Transverse colon (tissue), 4 donors: ENCODE measurements at regions not wholly inside any gene's neighbourhood (a gene's known extent, or its start where the extent isn't known, plus 50 kb on each side); places are given as distances from the start of the nearest gene placed in this dataset.

Experiments
- CTCF ChIP-seq, 5 experiments: fragments of 200-600 bp in 3 of 5; fragments of 450-650 bp in 2 of 5; sonication (generic) in 3 of 5; IDR thresholded peaks; 1 replicate in 2 of 5; 2 replicates in 3 of 5; pipeline ENCODE4 v1.5.1; 2016 to 2017; ENCODE audit warnings: antibody characterized with exemption in 5 of 5, inconsistent platforms in 3 of 5, mild to moderate bottlenecking in 2 of 5, moderate library complexity in 1 of 5
- POLR2AphosphoS5 ChIP-seq, 3 donors: sonication (generic); formaldehyde crosslinking; IDR thresholded peaks; one replicate each; pipeline ENCODE4 v1.6.1; 2016; ENCODE audit warnings: antibody characterized with exemption in 3 of 3

DNA sequence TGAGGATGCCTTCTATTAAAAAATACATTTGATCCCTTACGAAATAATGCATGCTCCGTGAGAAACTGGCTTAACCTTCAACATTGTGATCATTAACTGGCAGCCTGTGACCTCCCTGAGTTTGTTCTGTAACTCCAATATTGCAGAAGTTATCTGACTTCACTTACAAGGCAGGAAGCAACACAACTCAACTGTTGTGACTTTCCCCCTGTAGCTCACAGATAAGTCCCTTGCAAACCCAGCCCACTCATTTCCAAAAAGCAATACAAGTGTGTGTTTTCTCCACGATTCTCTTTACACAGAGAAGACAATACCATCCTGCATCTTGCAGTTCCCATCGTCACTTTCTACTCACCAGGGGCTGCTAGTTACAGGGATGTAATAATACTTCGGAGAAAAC, 304.7 kb upstream of the TMEM132C start:
- no peak for TF ChIP-seq CTCF (IDR thresholded peaks at IDR 0.05)
- no peak for TF ChIP-seq POLR2AphosphoS5 (IDR thresholded peaks at IDR 0.05)
